IPS DF 4.7 (cell line): ENCODE measurements at regions not wholly inside any gene's neighbourhood (a gene's known extent, or its start where the extent isn't known, plus 50 kb on each side); places are given as distances from the start of the nearest gene placed in this dataset.
"Not testable (repeated sequence)": the region's sequence is repeated elsewhere in the genome, so short reads cannot be mapped to it uniquely, and the experiment has no call there.

Source experiments
- DNase-seq: peaks from one replicate; pipeline ENCODE4 v3.0.0-alpha.2; 2013; ENCODE audit warnings: low spot score; ENCODE audit errors: extremely low read depth

DNA sequence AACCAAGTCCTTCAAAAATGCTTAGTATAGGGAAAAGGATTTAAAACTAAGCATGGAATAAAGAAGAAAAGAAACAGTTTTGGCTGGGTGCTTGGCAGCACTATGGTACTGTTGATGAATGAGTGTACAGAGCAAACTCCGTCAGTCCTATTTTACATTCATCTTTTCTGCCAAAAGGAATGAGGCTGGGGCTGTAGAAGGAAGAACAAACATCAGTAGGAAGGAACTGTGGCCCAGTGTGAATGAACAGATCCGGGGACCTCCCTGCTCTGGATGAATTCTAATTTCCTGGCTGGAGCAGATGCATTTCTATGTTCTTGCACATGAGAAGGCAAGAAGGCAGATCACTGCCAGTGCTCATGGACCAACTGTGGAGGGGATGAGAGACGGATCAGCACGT lies 474.0 kb upstream of the MEIS1 start:
- no peak for DNase-seq

DNA sequence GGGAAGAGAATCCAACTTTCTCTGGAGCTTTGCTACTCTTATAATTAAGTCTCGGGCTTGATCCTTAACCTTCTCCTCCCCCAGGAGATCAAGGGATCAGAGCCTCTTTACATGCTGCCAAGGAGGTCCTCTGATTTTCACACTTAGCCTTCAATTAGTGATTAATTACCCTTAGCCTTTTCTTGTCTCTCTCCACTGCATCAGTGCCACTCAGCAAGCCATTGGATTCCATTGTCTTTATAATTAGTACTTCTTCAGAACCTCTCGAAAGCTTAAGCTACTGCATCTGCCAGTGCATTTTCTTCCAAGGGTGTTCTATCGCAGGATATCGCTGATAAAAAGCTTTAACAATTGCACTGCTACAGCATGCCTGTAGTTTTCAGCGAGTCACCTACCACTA lies 477.0 kb upstream of the MEIS1 start:
- no peak for DNase-seq

- no peak for DNase-seq
Observed at GRCh38 chr2:65957454-65957853, 477.5 kb upstream of the MEIS1 start.

DNA sequence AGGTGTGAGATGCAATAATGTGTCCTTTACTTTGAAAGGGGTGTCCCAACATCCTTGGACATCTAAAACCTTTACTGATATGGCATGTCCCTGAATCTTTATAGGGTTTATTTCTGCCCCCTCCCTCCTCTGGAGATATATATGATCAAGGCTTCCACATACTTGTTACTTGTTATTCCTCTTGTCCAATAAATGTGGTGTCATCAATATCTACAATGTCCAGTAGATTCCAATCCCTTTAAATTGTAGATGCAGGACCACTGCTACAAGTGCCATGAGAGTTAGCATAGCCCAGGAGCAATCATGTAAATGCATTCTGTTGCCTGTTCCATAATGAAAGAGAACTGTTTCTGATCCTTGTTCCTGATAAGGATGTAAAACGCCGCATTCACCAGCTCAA lies 479.7 kb upstream of the MEIS1 start:
- DNase-seq = no peak

DNA sequence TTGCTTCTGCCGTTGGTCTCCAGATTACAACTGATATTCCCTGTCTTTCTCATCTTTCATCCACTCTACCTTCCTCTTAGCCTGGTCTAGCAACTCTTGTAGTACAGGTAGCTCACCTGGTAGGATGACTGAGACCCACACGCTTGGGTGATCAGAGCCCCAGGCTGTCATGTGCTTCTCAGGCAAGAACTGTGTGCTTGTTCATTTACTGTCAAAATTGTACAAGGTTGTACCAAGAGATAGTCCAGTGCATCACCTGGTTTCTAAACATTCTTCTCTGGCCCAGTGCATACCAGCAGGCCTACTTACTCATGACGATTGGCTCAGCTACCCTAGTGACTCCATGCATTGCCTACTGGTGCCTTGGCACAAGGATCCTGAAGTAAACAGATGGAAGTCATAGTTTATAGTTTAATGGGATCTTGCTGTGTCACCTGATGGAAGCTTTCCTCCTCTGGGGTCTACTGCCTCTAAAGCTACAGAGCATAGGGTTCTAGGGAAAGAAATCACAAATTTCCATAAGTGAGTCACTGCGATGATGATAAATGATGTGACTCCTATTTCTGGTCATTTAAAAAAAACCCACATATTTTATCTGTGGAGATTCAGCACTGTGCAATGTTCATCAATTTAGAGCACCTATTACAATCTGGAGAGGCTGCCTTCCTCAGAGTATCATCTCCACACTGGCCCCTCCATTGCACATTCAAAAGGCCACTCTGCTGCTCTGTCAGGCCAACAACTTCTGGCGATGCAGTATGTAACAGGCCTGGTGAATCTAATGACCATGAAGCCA lies 481.8 kb upstream of the MEIS1 start:
- no peak for DNase-seq

- no peak for DNase-seq
Observed at GRCh38 chr2:65944213-65944612, 490.7 kb upstream of the MEIS1 start.

DNA sequence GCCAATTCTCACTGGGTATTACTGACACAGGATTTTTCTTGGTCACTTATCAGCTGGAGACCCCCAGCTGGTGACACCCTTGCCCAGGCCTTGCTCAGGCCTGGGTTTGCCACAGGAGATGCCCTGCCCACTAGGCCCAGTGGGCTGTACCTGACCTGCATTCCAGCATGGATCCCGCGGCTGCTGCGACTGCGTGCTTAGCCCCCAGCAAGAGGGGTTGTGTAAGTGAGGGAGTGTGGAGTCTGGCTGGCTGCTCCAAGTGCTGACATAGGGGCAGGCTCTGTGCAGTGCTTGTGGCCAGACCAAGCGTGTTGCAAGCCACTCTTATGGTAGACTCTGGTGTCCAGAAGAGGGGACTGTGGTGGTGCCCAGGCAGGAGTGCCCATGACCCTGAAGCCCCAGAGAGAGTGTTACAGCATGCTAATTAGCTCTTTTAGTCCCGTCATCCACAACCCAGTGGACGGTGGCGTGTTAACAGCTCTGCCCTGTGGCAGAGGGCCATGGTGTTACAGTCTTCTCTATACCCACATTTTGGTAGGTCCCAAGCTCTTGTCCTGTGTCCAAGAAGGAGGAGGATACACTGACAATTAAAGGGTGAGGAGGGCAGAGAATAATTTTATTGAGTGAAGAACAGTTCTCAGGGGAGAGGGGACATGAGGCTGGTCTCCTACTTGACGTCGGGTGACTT lies 491.7 kb upstream of the MEIS1 start:
- no peak for DNase-seq

GRCh38 chr2:65940856-65941255 lies 494.1 kb upstream of the MEIS1 start:
- no peak for DNase-seq

- DNase-seq = no peak
Observed at GRCh38 chr2:65939687-65940086, 495.2 kb upstream of the MEIS1 start.

- no peak for DNase-seq
Observed at GRCh38 chr2:65937379-65938160, 497.4 kb upstream of the MEIS1 start.

GRCh38 chr2:65934992-65935629 lies 499.8 kb upstream of the MEIS1 start:
- no peak for DNase-seq

- no peak for DNase-seq
Observed at GRCh38 chr2:65932571-65932970, 500.2 kb upstream of the SPRED2 start.

DNA sequence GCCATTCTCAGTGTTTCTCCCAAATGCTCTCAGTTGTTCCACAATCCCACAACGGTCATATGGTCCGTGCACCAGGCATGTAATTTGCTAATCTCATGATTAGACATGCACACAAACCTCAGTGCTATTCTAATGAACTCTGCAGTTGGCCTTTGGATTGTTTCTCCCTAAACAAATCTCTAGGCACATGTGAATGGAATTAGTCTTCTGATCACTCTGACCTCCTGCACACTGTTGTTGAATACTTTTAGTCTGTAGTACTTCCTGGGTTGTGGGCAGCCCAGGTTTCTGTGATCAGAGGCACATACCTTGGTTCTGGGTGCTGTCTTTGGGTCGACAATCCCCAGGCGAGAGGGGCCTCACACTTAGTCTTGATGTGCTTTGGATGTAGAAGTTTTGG lies 498.7 kb upstream of the SPRED2 start:
- DNase-seq = no peak

GRCh38 chr2:65930259-65930658 lies 497.9 kb upstream of the SPRED2 start:
- no peak for DNase-seq

DNA sequence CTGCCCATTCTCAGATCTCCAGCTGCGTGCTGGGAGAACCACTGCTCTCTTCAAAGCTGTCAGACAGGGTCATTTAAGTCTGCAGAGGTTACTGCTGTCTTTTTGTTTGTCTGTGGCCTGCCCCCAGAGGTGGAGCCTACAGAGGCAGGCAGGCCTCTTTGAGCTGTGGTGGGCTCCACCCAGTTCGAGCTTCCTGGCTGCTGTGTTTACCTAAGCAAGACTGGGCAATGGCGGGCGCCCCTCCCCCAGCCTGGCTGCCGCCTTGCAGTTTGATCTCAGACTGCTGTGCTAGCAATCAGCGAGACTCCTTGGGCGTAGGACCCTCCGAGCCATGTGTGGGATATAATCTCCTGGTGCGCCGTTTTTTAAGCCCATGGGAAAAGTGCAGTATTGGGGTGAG lies 497.3 kb upstream of the SPRED2 start:
- not testable (repeated sequence) for DNase-seq

- no peak for DNase-seq
Observed at GRCh38 chr2:65922794-65923193, 490.4 kb upstream of the SPRED2 start.

DNA sequence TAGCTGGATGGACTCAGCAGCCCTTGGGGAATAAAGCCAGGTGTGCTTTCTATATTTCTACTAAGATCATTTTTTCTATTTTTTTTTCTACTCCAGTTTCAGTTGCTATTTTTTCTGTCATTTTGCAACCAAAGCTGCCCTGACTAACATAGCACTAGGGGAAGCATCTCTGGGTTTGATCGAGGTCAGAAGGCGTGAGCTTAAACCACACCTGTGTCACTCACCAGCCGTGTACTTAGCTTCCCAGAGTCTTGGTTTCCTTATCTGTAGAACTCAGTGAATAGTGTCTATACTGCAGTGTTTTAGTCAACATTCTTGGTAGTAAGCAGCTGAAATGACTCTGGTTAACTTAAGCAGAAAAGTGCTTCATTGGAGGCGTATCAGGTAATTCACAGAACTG lies 489.6 kb upstream of the SPRED2 start:
- no peak for DNase-seq

GRCh38 chr2:65921116-65921515 lies 488.7 kb upstream of the SPRED2 start:
- no peak for DNase-seq

GRCh38 chr2:65920659-65921058 lies 488.3 kb upstream of the SPRED2 start:
- no peak for DNase-seq

- DNase-seq = peak; percentile 7
Observed at GRCh38 chr2:65919550-65920188, 487.3 kb upstream of the SPRED2 start.

GRCh38 chr2:65918760-65919187 lies 486.4 kb upstream of the SPRED2 start:
- DNase-seq = no peak
